CD4-positive, alpha-beta T cell treated with Interleukin-21 for 1 hour (primary cell): ENCODE measurements at regions not wholly inside any gene's neighbourhood (a gene's known extent, or its start where the extent isn't known, plus 50 kb on each side); places are given as distances from the start of the nearest gene placed in this dataset.

Experiments used
- DNase-seq: peaks from one replicate; pipeline ENCODE4 v3.0.0-alpha.2; 2020

- DNase-seq = no peak
Observed at GRCh38 chr3:137205394-137206045, 247.7 kb downstream of the IL20RB start.

DNA sequence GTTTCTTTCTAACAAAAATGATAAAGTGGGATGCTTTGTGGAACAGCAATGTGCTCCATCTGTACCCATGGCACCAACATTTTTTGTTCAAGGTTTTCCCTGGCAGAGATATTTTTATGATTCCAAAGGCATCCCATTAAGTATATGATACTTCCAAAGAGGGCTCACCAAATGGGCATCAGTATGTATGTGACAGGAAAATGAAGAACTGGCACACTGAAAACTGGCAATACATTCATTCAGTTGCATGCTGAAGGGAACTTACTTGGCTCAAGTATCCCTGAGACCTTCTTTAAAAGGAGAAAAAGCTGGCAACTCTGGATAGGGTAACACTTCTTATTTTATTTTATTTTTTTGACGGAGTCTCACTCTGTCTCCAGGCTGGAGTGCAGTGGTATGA is 249.8 kb downstream of the IL20RB start:
- DNase-seq = no peak

DNA sequence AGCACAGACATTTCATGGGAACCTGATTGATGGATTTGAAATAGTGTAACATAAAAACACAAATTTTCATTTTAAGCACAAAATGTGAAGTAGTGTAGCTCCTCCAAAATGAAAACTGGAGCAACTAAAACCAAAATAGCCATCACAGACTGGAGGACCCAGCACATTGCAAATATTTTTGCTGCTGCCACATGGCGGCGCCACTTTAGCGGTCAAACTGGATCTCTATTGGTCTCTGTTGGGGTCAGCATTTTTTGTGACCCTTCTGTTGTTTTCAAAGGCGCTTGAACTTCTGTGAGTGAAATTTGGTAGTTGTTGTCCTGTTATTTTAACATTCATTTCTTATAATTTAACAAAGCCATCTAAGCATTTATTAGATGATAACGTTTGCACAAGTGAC is 259.9 kb downstream of the IL20RB start:
- no peak for DNase-seq

DNA sequence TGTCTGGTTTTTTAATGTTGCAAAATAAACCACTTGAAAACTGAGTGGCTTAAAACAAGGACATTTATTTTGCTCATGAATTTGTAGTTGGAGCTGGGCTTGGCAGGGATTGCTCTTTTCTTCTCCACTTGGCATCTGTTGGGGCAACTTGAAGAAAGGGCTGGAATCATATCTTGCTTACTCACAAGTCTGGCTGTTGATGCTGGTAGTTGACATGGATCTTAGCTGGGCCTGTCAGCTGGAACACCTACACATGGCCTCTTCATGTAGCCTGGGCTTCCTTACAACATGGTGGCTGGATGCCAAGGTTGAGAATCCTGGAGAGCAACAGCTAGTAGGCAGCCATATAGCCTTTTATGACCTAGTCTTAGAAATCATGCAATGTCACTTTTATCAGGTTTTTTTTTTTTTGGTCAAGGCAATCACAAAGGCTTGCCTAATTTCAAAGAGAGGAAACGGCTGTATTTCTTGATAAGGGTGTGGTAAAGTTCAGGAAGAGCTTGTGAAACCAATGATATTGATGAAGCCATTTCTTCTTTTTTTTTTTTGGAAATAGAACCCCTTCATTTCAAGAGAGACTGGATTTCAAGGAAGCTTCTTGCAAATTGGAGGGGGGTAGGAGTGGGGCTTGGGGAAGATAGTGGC is 262.1 kb downstream of the IL20RB start:
- DNase-seq = no peak

DNA sequence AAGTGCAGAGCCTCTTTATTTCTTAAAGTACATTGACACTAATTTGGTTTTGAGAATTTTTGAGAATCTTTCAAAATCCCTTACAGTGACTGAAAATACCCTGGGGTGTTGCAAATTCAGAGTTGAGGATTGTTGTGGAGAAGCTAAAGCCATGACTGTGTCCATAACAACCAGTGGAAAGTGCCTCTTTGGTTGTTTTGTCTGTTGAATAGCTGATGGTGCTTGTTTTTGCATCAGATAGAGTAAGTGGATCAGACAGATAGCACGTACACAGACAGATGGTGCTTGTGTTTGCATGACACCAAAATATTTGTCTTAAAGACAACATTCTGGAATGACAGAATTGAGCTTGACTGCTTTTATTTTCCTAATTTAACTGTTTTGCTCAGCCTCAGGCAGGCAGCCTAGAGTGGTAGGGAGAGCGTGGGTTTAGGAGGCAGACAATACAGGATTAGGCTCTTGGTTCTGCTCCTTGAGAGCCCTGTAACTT is 265.0 kb downstream of the IL20RB start:
- no peak for DNase-seq

DNA sequence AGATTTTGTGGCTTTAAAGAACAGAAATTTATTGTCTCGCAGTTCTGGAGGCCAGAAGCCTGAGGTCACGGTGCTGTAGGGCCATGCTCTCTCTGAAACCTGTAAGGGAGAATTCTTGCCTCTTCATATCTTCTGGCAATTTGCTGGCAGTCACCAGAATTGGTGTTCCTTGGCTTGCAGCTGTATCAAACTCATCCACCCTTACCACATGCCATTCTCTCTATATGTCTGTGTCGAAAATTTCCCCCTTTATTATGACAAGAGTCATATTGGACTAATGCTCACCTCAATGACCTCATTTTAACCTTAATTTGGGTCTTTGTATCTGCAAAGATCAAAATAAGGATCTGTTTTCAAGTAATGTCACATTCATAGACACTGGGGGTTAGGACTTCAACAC is 266.7 kb downstream of the IL20RB start:
- no peak for DNase-seq

DNA sequence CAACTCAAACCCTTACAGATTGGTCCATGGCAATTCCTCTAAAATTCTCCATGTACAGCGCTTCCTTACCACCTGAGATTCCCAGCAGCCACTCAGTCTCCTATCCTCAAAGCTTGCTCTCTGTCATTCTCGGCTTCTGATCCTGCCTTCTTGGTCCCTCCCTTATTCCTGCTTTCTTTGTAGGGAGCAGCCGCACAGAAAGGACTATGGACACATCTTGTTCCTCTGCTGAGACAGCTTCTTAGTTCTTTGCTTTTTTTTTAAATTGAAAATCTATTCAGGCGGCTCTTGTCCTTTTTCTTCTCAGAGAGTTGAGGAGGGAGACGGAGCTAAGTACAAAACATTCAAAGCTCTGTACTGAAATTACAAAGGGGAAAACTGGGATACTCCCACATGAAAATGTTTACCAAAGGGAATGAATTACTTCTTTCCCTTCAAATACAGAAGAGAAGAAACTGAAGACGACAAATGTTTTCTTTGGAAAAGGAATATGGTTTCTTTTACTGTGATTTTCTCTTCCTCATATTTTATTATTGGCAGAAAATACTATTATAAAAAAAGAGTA is 285.1 kb downstream of the IL20RB start:
- DNase-seq = no peak

DNA sequence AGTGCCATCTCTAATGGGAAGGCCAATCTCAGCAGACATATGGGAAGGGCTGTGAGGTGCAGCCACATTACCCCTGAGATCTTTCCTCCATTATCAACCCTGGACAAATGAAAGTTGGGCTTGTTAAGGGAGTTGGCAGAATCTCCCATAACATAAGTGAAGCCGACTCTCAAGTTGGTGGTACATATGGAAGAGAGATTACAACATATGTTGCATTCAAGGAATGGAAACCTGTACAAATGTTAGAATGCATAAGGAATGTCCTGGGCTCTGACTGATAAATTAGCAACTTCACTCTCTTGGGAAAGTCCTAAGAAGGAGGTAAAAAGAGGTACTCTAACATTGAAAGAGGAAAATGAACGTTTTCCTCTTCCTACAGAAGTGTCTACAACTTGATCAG is 288.7 kb downstream of the IL20RB start:
- DNase-seq = no peak

DNA sequence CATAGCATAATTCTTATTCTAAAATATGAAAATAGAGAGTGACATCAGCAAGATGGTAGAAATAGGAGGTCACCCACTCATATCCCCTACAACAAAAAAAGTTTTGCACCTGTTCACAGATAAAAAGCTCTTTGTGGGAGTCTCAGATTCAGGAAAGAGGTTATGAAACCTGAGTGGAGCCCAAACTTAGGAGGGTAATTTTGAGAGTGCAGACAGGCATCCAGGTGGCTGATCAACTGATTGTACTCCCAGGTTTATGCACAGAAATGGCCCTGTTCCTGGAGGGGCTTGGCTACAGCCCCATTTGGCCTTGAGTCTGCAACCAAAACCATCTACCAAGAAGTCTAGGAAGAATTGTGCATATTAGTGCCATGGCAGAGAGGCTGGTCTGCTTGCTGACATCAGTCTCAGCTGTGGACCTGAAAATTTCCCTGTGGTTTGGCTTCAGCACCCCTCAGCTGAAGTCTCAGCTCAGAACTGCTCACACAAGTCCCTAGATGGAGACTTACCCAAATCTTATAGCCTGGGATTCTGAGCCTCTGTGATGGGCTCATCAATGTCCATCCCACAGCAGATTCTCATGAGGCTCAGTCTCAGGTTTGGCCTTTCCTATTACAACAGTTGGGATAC is 291.6 kb downstream of the IL20RB start:
- DNase-seq = no peak

DNA sequence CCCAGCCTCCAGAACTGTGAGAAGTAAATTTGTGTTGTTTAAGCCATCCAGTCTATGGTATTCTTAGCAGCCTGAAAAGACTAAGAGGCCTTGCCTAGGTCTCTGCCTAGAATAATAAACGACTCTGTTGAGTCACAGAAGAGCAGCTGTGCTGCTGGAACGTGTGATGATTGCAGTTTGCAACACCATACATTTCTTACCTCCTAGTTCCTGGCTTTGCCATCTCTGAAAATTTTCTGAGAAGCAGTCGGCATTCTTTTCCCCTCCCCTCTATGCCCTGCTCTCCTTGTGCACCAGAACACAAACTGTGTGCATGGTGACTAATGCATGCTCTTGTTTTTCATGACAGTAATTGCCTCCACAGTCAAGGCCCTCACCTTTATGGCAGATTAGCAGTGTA is 301.3 kb downstream of the IL20RB start:
- DNase-seq = no peak

GRCh38 chr3:137259701-137260100 is 301.9 kb downstream of the IL20RB start:
- no peak for DNase-seq

GRCh38 chr3:137264071-137264820 is 306.5 kb downstream of the IL20RB start:
- DNase-seq = no peak

GRCh38 chr3:137264843-137265330 is 307.1 kb downstream of the IL20RB start:
- no peak for DNase-seq

DNA sequence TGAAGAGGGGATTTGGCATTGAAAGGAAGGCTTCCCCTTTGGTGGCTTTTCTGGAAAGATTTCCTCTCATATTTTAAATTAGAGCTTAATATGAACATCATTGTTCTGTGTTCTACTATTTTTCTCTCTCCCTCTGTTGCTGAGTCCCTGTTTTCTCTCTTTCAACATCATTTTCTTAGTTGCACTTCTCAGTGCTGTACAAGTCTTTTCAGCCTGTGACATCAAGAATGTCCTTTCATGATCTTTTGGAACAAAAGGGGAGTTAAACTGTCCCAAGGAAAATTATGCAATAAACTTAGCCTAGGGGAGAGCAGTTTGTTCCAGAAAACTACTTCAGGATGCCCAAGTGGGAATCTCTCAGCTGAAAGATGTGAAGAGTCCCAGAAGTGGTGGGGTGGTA is 325.1 kb downstream of the IL20RB start:
- DNase-seq = no peak

DNA sequence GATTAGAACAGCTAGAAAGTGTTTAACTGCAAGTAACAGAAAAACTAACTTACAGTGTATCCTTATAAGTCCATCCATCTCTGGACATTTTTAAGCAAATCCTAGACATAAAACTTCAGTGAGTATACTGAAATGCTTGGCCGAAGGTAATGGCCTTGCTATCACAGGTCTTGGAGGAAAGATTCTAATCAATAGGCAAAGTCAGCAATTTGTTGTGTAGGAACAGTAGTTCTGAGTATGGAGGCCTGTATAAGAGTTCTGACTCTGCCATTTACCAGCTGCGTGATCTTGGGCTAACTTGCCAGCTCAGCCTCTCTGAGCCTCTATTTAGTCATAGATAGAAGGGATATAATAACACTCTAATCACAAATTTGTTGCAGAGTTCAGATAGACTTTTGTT is 328.1 kb downstream of the IL20RB start:
- no peak for DNase-seq

DNA sequence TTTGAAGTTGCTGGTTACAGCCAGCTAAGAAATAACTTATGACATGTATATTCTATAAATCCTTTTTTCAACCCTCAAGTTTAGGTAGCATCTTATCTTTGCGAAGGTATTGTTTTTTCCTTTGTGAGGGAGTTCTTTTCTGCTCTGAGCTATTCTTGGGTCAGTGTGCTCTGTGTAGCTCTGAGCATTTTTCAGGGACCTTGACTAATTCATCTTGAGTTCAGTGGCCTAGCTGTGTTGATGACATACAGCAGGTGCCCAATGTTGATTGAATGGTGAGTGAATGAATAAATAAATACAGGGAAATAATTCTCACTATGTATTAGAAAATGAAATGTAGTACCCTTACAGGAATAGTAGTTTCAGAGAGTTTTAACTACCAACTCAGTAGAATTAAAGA is 335.3 kb downstream of the IL20RB start:
- DNase-seq = no peak

DNA sequence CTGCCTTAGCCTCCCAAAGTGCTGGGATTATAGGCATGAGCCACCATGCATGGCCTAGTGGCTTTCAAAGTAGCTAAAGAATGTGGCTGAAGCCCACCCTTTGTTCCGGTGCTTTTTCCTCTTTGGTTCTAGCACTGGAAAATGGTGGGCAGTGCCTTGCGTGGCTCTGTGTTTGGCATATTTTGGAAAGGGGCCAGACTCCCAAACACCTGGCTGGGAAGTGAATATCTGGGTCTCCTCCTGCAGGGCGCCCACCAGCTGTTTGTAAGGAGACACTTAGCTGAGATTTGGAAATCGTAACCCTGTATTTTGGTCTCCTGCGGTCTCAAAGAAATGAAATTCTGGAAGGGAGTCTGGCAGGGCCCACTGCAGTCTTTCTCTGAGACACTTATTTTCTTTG is 336.4 kb downstream of the IL20RB start:
- no peak for DNase-seq

- no peak for DNase-seq
Observed at GRCh38 chr3:137294839-137295238, 337.1 kb downstream of the IL20RB start.

GRCh38 chr3:137295336-137295735 is 337.6 kb downstream of the IL20RB start:
- DNase-seq = no peak

DNA sequence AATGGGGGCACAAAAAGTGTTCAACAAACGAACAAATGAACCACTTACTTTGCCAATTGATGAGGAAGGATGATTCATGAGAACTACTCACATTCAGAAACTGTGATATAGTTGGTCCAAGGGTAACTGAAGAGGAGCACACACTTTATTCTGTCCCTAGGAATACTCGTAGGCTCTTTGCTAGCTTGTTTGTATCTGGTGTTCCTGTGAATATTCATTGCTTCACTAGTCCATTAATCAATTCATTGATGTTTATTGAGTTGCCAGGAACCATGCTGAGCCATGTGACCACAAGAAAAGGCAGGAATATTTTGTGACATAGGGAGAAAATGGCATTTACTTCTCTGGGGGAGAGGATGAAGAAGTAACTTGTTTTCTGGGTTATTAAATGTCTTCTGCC is 338.3 kb downstream of the IL20RB start:
- no peak for DNase-seq

DNA sequence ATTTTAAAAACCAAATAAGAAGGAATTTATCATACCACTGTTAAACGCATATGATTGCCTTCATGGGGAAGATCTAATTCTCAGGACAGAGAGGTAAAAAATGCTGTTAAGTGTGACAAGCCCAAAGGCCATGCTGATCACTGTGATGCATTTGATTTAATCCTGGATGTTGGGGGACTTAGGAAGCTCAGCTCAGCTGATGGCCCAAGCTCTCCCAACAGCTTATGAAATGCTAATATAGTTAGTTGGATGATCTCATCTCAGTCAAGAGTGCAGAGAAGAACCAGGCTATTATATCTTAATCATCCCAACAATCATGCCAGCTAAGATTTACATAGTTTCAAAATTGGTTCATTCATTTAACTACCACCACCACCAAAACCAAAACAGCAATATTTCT is 340.0 kb downstream of the IL20RB start:
- DNase-seq = no peak

DNA sequence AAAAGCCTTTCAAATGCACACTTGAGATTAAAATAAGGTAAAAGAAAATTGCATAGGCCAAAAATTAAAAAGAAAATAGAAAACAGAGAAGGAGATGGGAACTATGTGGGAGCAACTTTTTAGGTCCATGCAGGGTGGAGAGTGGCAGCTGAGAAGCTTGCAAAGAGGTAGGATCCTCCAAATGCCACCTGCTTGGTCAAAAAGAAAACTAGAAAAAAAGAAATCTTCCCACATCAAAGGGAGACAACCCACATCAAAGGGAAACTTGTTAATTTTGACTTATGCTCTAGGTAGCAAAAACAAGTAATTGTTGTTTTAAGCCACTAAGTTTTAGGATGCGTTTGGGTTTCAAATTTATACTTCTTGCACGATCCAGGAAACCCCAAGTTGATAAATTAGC is 342.9 kb downstream of the IL20RB start:
- DNase-seq = no peak
